ENCODE measurements at regions not wholly inside any gene's neighbourhood (a gene's known extent, or its start where the extent isn't known, plus 50 kb on each side); places are given as distances from the start of the nearest gene placed in this dataset.
"Not testable (repeated sequence)": the region's sequence is repeated elsewhere in the genome, so short reads cannot be mapped to it uniquely, and the experiment has no call there.

DNA sequence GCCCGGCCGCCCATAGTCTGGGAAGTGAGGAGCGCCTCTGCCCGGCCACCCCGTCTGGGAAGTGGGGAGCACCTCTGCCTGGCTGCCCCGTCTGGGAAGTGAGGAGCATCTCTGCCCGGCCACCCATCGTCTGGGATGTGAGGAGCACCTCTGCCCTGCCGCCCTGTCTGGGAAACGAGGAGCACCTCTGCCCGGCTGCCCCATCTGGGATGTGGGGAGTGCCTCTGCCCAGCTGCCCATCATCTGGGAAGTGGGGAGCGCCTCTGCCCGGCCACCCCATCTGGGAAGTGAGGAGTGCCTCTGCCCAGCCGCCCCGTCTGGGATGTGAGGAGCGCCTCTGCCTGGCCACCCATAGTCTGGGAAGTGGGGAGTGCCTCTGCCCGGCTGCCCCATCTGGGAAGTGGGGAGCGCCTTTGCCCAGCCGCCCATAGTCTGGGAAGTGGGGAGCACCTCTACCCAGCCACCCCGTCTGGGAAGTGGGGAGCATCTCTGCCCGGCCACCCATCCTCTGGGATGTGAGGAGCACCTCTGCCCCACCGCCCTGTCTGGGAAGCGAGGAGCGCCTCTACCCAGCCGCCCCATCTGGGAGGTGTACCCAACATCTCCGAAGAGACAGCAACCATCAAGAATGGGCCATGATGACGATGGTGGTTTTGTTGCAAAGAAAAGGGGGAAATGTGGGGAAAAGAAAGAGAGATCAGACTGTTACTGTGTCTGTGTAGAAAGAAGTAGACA lies 92.5 kb upstream of the ZNF519 start:
- DNase-seq (ENCODE audit: low read depth); H3K4me3 ChIP-seq (ENCODE audit: low read length); H3K9me3 ChIP-seq (ENCODE audit: control insufficient read depth, low read length); H3K9ac ChIP-seq (ENCODE audit: low read length); H3K4me1 ChIP-seq (ENCODE audit: control insufficient read depth, insufficient read depth, low read length); H3K36me3 ChIP-seq (ENCODE audit: control insufficient read depth, insufficient read depth, low read length, severe bottlenecking); H3K27me3 ChIP-seq (replicated peaks; ENCODE audit: control insufficient read depth, insufficient read depth, low read length): not testable (repeated sequence)

- H3K27me3 ChIP-seq (replicated peaks; ENCODE audit: control insufficient read depth, insufficient read depth, low read length); H3K4me3 ChIP-seq (ENCODE audit: low read length); H3K9me3 ChIP-seq (ENCODE audit: control insufficient read depth, low read length); DNase-seq (ENCODE audit: low read depth); H3K36me3 ChIP-seq (ENCODE audit: control insufficient read depth, insufficient read depth, low read length, severe bottlenecking); H3K4me1 ChIP-seq (ENCODE audit: control insufficient read depth, insufficient read depth, low read length); H3K9ac ChIP-seq (ENCODE audit: low read length): not testable (repeated sequence)
Observed at GRCh38 chr18:14223919-14224318, 91.7 kb upstream of the ZNF519 start.

- H3K9me3 ChIP-seq (ENCODE audit: control insufficient read depth, low read length); DNase-seq (ENCODE audit: low read depth); H3K36me3 ChIP-seq (ENCODE audit: control insufficient read depth, insufficient read depth, low read length, severe bottlenecking); H3K4me1 ChIP-seq (ENCODE audit: control insufficient read depth, insufficient read depth, low read length); H3K27me3 ChIP-seq (replicated peaks; ENCODE audit: control insufficient read depth, insufficient read depth, low read length); H3K9ac ChIP-seq (ENCODE audit: low read length); H3K4me3 ChIP-seq (ENCODE audit: low read length): not testable (repeated sequence)
Observed at GRCh38 chr18:14223231-14223822, 91.1 kb upstream of the ZNF519 start.

- not testable (repeated sequence) for H3K36me3 ChIP-seq (ENCODE audit: control insufficient read depth, insufficient read depth, low read length, severe bottlenecking); H3K4me1 ChIP-seq (ENCODE audit: control insufficient read depth, insufficient read depth, low read length); H3K4me3 ChIP-seq (ENCODE audit: low read length); DNase-seq (ENCODE audit: low read depth); H3K9me3 ChIP-seq (ENCODE audit: control insufficient read depth, low read length); H3K27me3 ChIP-seq (replicated peaks; ENCODE audit: control insufficient read depth, insufficient read depth, low read length); H3K9ac ChIP-seq (ENCODE audit: low read length)
Observed at GRCh38 chr18:14222354-14223221, 90.4 kb upstream of the ZNF519 start.

DNA sequence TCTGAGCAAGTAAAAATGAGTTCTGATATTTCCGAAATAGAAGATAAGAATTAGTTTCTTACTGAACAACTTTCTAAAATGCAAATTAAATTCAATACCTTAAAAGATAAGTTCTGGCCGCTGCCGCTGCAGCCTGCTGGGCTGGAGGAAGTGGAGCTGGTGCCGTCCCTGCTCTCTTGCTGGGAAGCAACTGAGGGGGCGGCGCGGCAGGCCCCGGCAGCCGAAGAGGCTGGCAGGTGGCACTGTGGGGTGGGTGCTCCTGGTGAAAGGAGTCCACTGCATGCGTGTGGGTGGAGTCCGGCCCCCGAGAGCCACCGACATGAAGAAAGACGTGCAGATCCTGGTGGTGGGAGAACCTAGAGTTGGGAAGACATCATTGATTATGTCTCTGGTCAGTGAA lies 89.5 kb upstream of the ZNF519 start:
- no peaks in the 10 kb centered on the region for H3K36me3 ChIP-seq (ENCODE audit: control insufficient read depth, insufficient read depth, low read length, severe bottlenecking)
- H3K9ac ChIP-seq (ENCODE audit: low read length), result no peak overlapping the region
- no peak overlapping the region for H3K4me3 ChIP-seq (ENCODE audit: low read length)
- no peaks in the 10 kb centered on the region for H3K27me3 ChIP-seq (replicated peaks; ENCODE audit: control insufficient read depth, insufficient read depth, low read length)
- no peaks in the 10 kb centered on the region for H3K4me1 ChIP-seq (ENCODE audit: control insufficient read depth, insufficient read depth, low read length)
- H3K9me3 ChIP-seq (ENCODE audit: control insufficient read depth, low read length), result no peaks in the 10 kb centered on the region
- no peak for DNase-seq (ENCODE audit: low read depth)

- not testable (repeated sequence) for DNase-seq (ENCODE audit: low read depth); H3K36me3 ChIP-seq (ENCODE audit: control insufficient read depth, insufficient read depth, low read length, severe bottlenecking); H3K4me3 ChIP-seq (ENCODE audit: low read length); H3K4me1 ChIP-seq (ENCODE audit: control insufficient read depth, insufficient read depth, low read length); H3K9me3 ChIP-seq (ENCODE audit: control insufficient read depth, low read length); H3K9ac ChIP-seq (ENCODE audit: low read length); H3K27me3 ChIP-seq (replicated peaks; ENCODE audit: control insufficient read depth, insufficient read depth, low read length)
Observed at GRCh38 chr18:14215952-14216351, 83.7 kb upstream of the ZNF519 start.

- H3K9ac ChIP-seq (ENCODE audit: low read length); H3K27me3 ChIP-seq (replicated peaks; ENCODE audit: control insufficient read depth, insufficient read depth, low read length); H3K9me3 ChIP-seq (ENCODE audit: control insufficient read depth, low read length); H3K36me3 ChIP-seq (ENCODE audit: control insufficient read depth, insufficient read depth, low read length, severe bottlenecking); H3K4me3 ChIP-seq (ENCODE audit: low read length); H3K4me1 ChIP-seq (ENCODE audit: control insufficient read depth, insufficient read depth, low read length); DNase-seq (ENCODE audit: low read depth): not testable (repeated sequence)
Observed at GRCh38 chr18:14203424-14203823, 71.2 kb upstream of the ZNF519 start.

DNA sequence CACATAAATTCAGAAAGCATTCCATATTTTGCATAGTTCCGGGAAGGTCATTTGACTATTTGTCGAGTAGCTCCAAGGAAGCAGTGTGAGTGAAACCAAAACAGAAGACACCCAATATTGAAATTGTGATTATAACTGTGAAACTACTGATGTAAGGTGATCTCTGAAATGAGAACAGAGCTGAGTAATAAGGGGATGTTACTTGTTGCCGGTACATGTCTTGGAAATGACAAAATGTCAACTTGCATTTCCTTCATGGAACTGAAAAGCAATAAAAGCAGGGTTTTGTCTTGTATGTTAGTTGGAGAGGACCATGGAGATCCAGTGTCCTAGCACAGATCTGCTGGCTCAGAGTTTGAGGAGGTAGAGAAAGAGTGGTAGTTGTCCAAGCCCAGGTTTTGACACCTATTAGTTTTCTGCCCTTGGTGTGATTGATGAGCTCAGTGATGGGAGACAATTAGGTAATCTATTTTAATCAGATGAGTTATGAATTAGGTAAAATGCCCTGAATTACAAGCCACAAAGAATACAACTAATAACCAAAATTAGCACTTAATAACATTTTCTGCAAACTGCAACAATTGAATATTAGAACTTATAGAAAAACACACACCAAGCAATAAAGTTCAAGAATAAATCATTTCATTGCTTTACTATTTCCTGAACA lies 58.7 kb upstream of the ZNF519 start:
- not testable (repeated sequence) for H3K27me3 ChIP-seq (replicated peaks; ENCODE audit: control insufficient read depth, insufficient read depth, low read length); DNase-seq (ENCODE audit: low read depth); H3K36me3 ChIP-seq (ENCODE audit: control insufficient read depth, insufficient read depth, low read length, severe bottlenecking); H3K9ac ChIP-seq (ENCODE audit: low read length); H3K4me3 ChIP-seq (ENCODE audit: low read length); H3K9me3 ChIP-seq (ENCODE audit: control insufficient read depth, low read length)
- H3K4me1 ChIP-seq (ENCODE audit: control insufficient read depth, insufficient read depth, low read length), result peaks cover 11% of the 10 kb centered on the region

- no peak overlapping the region for H3K9ac ChIP-seq (ENCODE audit: low read length)
- no peak overlapping the region for H3K4me3 ChIP-seq (ENCODE audit: low read length)
- no peaks in the 10 kb centered on the region for H3K9me3 ChIP-seq (ENCODE audit: control insufficient read depth, low read length)
- no peak for DNase-seq (ENCODE audit: low read depth)
- H3K36me3 ChIP-seq (ENCODE audit: control insufficient read depth, insufficient read depth, low read length, severe bottlenecking), result no peaks in the 10 kb centered on the region
- no peaks in the 10 kb centered on the region for H3K27me3 ChIP-seq (replicated peaks; ENCODE audit: control insufficient read depth, insufficient read depth, low read length)
- peaks cover 11% of the 10 kb centered on the region for H3K4me1 ChIP-seq (ENCODE audit: control insufficient read depth, insufficient read depth, low read length)
Observed at GRCh38 chr18:14189858-14190257, 57.6 kb upstream of the ZNF519 start.

DNA sequence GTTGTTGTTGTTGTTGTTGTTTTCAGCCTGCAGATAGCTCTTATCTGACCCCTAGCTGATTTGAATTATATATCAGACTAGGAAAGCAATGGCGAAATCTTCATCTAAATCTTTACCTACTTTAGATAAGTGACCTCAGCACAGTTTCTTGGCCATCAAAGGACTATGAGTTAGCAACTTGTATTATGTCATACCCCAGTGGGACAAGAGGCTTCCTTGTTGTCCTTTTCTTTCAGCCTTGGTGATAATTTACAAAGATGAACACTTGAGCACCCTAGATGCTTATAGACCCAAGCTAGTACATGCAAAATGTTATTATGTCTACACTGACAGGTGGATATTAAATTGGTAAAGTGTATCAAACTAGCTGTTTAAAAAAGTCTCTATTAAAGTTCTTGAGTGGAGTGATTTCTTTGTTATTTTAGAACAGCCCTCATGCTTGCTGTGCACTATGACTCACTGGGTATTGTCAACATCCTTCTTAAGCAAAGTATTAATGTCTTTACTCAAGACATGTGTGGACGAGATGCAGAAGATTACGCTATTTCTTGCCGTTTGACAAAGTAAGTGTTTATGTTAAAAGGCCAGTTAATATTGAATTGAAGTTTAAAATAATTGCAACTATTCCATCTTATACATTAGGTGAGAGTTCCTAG lies 56.6 kb upstream of the ZNF519 start:
- H3K36me3 ChIP-seq (ENCODE audit: control insufficient read depth, insufficient read depth, low read length, severe bottlenecking); H3K9me3 ChIP-seq (ENCODE audit: control insufficient read depth, low read length); H3K9ac ChIP-seq (ENCODE audit: low read length); DNase-seq (ENCODE audit: low read depth); H3K4me3 ChIP-seq (ENCODE audit: low read length); H3K27me3 ChIP-seq (replicated peaks; ENCODE audit: control insufficient read depth, insufficient read depth, low read length): not testable (repeated sequence)
- H3K4me1 ChIP-seq (ENCODE audit: control insufficient read depth, insufficient read depth, low read length), result peaks cover 11% of the 10 kb centered on the region

Data from adipocyte (in vitro differentiated cells).